ENCODE measurements at regions not wholly inside any gene's neighbourhood (a gene's known extent, or its start where the extent isn't known, plus 50 kb on each side); places are given as distances from the start of the nearest gene placed in this dataset.
"Not testable (repeated sequence)": the region's sequence is repeated elsewhere in the genome, so short reads cannot be mapped to it uniquely, and the experiment has no call there.

GRCh38 chr6:84579404-84579803 lies 185.0 kb downstream of the TBX18 start:
- no peak for DNase-seq

GRCh38 chr6:84576029-84576428 lies 188.4 kb downstream of the TBX18 start:
- no peak for DNase-seq

- no peak for DNase-seq
Measured at GRCh38 chr6:84575264-84575663, 189.1 kb downstream of the TBX18 start.

GRCh38 chr6:84569882-84570281 lies 194.5 kb downstream of the TBX18 start:
- DNase-seq, result no peak

- DNase-seq, result no peak
Measured at GRCh38 chr6:84568971-84569370, 195.4 kb downstream of the TBX18 start.

GRCh38 chr6:84565718-84566117 lies 198.7 kb downstream of the TBX18 start:
- DNase-seq, result not testable (repeated sequence)

- no peak for DNase-seq
Measured at GRCh38 chr6:84560436-84561390, 203.7 kb downstream of the TBX18 start.

GRCh38 chr6:84556541-84557335 lies 207.7 kb downstream of the TBX18 start:
- no peak for DNase-seq

- DNase-seq, result no peak
Measured at GRCh38 chr6:84554706-84555105, 209.7 kb downstream of the TBX18 start.

GRCh38 chr6:84554074-84554473 lies 210.3 kb downstream of the TBX18 start:
- no peak for DNase-seq

GRCh38 chr6:84553527-84553926 lies 210.9 kb downstream of the TBX18 start:
- no peak for DNase-seq

GRCh38 chr6:84551797-84552196 lies 212.6 kb downstream of the TBX18 start:
- DNase-seq, result no peak

GRCh38 chr6:84549917-84550316 lies 214.5 kb downstream of the TBX18 start:
- no peak for DNase-seq

- DNase-seq, result no peak
Measured at GRCh38 chr6:84547341-84547801, 217.0 kb downstream of the TBX18 start.

- no peak for DNase-seq
Measured at GRCh38 chr6:84546427-84546914, 217.9 kb downstream of the TBX18 start.

GRCh38 chr6:84539122-84539856 lies 225.1 kb downstream of the TBX18 start:
- no peak for DNase-seq

- DNase-seq, result no peak
Measured at GRCh38 chr6:84536885-84537638, 227.3 kb downstream of the TBX18 start.

- DNase-seq, result no peak
Measured at GRCh38 chr6:84528201-84528600, 236.2 kb downstream of the TBX18 start.

- DNase-seq, result no peak
Measured at GRCh38 chr6:84526631-84527030, 237.8 kb downstream of the TBX18 start.

- DNase-seq, result no peak
Measured at GRCh38 chr6:84525907-84526306, 238.5 kb downstream of the TBX18 start.

- DNase-seq, result no peak
Measured at GRCh38 chr6:84524636-84525035, 239.8 kb downstream of the TBX18 start.

GRCh38 chr6:84522135-84522549 lies 242.3 kb downstream of the TBX18 start:
- no peak for DNase-seq

Measured in NCI-H1436 treated with DMSO at 0.1 percent for 48 hours (cell line).